ENCODE measurements at regions not wholly inside any gene's neighbourhood (a gene's known extent, or its start where the extent isn't known, plus 50 kb on each side); places are given as distances from the start of the nearest gene placed in this dataset.

DNA sequence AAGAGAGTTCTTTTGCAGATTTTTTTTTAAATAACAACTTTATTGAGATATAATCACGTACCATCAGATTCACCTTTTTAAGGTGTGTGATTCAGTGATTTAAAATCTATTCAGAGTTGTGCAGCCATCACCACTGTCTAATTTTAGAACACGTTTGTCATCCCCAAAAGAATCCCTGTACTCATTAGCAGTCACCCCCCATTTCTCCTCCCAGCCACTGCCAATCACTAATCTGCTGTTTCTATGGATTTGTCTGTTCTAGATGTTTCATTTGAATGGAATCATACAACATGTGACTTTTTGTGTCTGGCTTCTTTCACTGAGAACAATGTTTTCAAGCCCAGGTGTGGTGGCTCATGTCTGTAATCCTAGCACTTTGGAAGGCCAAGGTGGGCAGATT lies 55.4 kb upstream of the RAPH1 start:
- TF ChIP-seq CTCF (conservative IDR thresholded peaks at IDR 0.05; ENCODE audit: low read length) (no peak), EZH2phosphoT487 (IDR thresholded peaks at IDR 0.05; ENCODE audit: borderline replicate concordance, low read depth, low read length) (no peak)

All from OCI-LY7 (cell line).